HL-60 (cell line): ENCODE measurements at regions not wholly inside any gene's neighbourhood (a gene's known extent, or its start where the extent isn't known, plus 50 kb on each side); places are given as distances from the start of the nearest gene placed in this dataset.

Source experiments
- DNase-seq, 2 experiments: peaks; one replicate each; pipeline ENCODE4 v3.0.0-alpha.2; 2010 to 2020; ENCODE audit warnings: low read depth in 1 of 2, low spot score in 1 of 2
- H3K27ac ChIP-seq: fragments of 250-450 bp; sonication (Bioruptor Pico); replicated peaks from 2 replicates; pipeline ENCODE4 v1.5.1; 2020; ENCODE audit warnings: mild to moderate bottlenecking, moderate library complexity
- H3K27me3 ChIP-seq: fragments of 250-450 bp; sonication (Bioruptor Pico); 2 replicates; pipeline ENCODE4 v1.5.1; 2021; ENCODE audit warnings: mild to moderate bottlenecking, moderate library complexity; ENCODE audit not compliant: insufficient read depth, poor library complexity, severe bottlenecking
- H3K4me3 ChIP-seq: replicated peaks from 2 replicates; pipeline ENCODE4 v1.5.1; 2011; ENCODE audit warnings: mild to moderate bottlenecking, control low read depth, low read length; ENCODE audit not compliant: insufficient read depth
- CTCF ChIP-seq: IDR thresholded peaks from one replicate; pipeline ENCODE4 v1.5.1; 2011; ENCODE audit warnings: low read length, control low read depth, inconsistent platforms; ENCODE audit not compliant: insufficient read depth
- GABPA ChIP-seq: IDR thresholded peaks from 2 replicates; pipeline ENCODE4 v1.6.1; 2012; ENCODE audit warnings: low read depth
- POLR2AphosphoS5 ChIP-seq: IDR thresholded peaks from 2 replicates; pipeline ENCODE4 v1.6.1; 2012; ENCODE audit warnings: low read depth
- REST ChIP-seq: IDR thresholded peaks from 2 replicates; pipeline ENCODE4 v1.6.1; 2012; ENCODE audit warnings: low read depth; ENCODE audit not compliant: insufficient replicate concordance
- SPI1 ChIP-seq: IDR thresholded peaks from 2 replicates; pipeline ENCODE4 v1.6.1; 2012; ENCODE audit warnings: low read depth, mild to moderate bottlenecking, borderline replicate concordance

GRCh38 chr5:121634946-121635345 is 216.7 kb upstream of the FTMT start:
- no peak for TF ChIP-seq REST
- TF ChIP-seq POLR2AphosphoS5, result no peak
- TF ChIP-seq SPI1, result no peak
- TF ChIP-seq CTCF, result no peak
- TF ChIP-seq GABPA, result no peak
- Histone ChIP-seq H3K27me3 (no peaks in the 10 kb centered on the region), H3K4me3 (no peak overlapping the region), H3K27ac (no peak overlapping the region)
- DNase-seq, result no peak

- Histone ChIP-seq H3K4me3 (no peak overlapping the region), H3K27ac (no peak overlapping the region), H3K27me3 (no peaks in the 10 kb centered on the region)
- TF ChIP-seq CTCF (no peak), REST (no peak), SPI1 (no peak), POLR2AphosphoS5 (no peak), GABPA (no peak)
- no peak for DNase-seq
Measured at GRCh38 chr5:121638126-121638525, 213.6 kb upstream of the FTMT start.

GRCh38 chr5:121640298-121640697 is 211.4 kb upstream of the FTMT start:
- TF ChIP-seq POLR2AphosphoS5 (no peak), SPI1 (no peak), CTCF (no peak), REST (no peak), GABPA (no peak)
- no peak for DNase-seq
- Histone ChIP-seq H3K4me3 (no peak overlapping the region), H3K27ac (no peak overlapping the region), H3K27me3 (no peaks in the 10 kb centered on the region)
